K562 (cell line): ENCODE measurements at regions not wholly inside any gene's neighbourhood (a gene's known extent, or its start where the extent isn't known, plus 50 kb on each side); places are given as distances from the start of the nearest gene placed in this dataset.

Experiments used
- IRF2 ChIP-seq: sonication (generic); formaldehyde crosslinking; IDR thresholded peaks from 2 replicates; pipeline ENCODE4 v1.8.1; 2022; ENCODE audit warnings: mild to moderate bottlenecking, missing genetic modification reagents
- JUNB ChIP-seq: fragments of 450-650 bp; formaldehyde crosslinking; conservative IDR thresholded peaks from 2 replicates; pipeline ENCODE4 v1.4.0; 2020; ENCODE audit warnings: mild to moderate bottlenecking
- MGA ChIP-seq: fragments of 450-650 bp; IDR thresholded peaks from 2 replicates; pipeline ENCODE4 v1.6.1; 2016; ENCODE audit warnings: mild to moderate bottlenecking, moderate library complexity
- NCOR1 ChIP-seq: fragments of 450-650 bp; IDR thresholded peaks from 2 replicates; pipeline ENCODE4 v1.6.1; 2016; ENCODE audit warnings: mild to moderate bottlenecking, moderate library complexity
- SRSF7 ChIP-seq: fragments of 200-400 bp; formaldehyde crosslinking; optimal IDR thresholded peaks from 2 replicates; pipeline ENCODE3; 2017; ENCODE audit warnings: mild to moderate bottlenecking, low read depth, low read length
- ZNF224 ChIP-seq: sonication (generic); formaldehyde crosslinking; IDR thresholded peaks from 2 replicates; pipeline ENCODE4 v1.8.0; 2022; ENCODE audit warnings: mild to moderate bottlenecking, missing genetic modification reagents

- TF ChIP-seq MGA, result peak; percentile 76
- TF ChIP-seq SRSF7, result no peak
- no peak for TF ChIP-seq JUNB (CRISPR knock-in tag)
- no peak for TF ChIP-seq IRF2 (CRISPR knock-in tag)
- no peak for TF ChIP-seq ZNF224 (CRISPR knock-in tag)
- no peak for TF ChIP-seq NCOR1
Observed at GRCh38 chr3:11705049-11705448, 61.3 kb upstream of the VGLL4 start (continued).
